SKM-1 treated with dmso at 0.1 percent for 144 hours (cell line): ENCODE measurements at regions not wholly inside any gene's neighbourhood (a gene's known extent, or its start where the extent isn't known, plus 50 kb on each side); places are given as distances from the start of the nearest gene placed in this dataset.

ENCODE experiments used
- DNase-seq: peaks from one replicate; lab custom pipeline; 2025; ENCODE audit not compliant: unreplicated experiment; lab: John Stamatoyannopoulos, UW

DNA sequence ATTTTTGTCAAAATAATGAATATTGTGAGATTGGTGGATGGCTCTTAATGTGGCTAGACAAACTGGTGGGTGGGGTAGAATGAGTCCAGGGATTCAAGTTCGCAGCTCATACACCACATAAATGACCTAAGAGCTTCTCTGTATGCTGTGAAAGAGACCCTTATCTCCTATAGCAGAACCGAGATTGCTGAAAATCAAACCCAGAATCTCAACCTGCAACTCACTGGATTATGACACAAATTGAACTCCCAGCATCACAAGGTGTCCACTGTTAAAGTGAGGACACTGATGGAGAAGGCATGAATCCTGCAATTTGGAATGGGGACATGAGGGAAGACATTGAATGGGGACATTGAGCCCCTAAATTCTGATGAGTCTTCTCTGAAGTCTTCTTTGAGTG is 51.3 kb upstream of the CNKSR3 start:
- DNase-seq, result no peak

DNA sequence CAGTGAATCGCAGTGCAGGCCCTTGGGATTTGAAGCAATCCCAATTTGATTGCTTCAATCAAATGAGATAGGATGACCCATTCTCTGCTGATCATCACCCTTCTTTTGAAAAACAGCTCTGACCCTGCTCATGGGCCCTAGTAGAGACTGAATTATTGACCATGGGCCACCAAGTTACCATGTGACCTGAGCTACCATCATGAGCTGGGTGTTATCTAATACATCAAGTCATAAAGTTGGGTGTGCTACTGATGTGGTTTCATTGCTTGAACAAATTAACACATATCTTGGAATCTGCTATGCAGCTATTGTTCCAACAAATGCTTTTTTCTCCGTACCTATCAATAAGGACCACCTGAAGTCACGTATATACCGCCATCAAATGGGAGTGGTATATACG is 54.8 kb upstream of the CNKSR3 start:
- no peak for DNase-seq

DNA sequence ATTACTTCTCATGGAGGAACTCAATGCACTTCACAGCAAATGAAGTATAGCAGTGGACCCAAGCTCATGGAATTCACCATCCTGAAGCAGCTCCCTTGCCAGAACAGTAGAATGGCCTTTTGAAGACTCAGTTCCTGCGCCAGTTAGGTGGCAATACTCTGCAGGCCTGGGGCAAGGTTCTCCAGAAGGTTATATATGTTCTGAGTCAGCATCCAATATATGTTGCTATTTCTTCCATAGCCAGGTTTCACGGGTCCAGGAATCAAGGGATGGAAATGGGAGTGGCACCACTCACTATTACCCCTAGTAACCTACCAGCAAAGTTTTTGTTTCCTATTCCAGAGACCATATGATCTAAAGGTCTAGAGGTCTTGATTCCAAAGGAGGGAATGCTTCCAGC is 56.4 kb upstream of the CNKSR3 start:
- DNase-seq, result no peak

DNA sequence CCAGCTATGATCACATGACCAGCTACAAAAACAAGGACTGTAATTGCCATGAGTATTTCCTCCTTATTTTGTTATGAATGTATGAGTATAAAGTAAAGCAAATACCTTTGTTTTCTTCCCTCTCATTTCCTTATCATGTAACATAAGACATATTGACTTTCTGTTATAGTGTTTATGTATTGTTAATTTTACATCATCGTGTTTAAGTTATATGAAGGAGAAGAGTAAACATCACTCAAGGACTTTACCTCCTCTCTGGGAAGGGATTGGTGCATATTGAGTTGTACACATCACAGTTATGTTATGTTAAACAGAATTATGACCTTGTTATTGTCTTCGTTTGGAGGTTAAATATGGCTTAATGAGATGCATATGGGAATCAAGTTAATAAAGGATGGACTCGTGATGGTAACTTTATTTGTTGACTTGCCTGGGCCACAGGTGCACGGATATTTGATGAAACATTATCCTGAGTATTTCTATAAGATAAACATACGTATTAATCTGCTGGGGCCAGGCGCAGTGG is 57.3 kb upstream of the CNKSR3 start:
- DNase-seq, result no peak

DNA sequence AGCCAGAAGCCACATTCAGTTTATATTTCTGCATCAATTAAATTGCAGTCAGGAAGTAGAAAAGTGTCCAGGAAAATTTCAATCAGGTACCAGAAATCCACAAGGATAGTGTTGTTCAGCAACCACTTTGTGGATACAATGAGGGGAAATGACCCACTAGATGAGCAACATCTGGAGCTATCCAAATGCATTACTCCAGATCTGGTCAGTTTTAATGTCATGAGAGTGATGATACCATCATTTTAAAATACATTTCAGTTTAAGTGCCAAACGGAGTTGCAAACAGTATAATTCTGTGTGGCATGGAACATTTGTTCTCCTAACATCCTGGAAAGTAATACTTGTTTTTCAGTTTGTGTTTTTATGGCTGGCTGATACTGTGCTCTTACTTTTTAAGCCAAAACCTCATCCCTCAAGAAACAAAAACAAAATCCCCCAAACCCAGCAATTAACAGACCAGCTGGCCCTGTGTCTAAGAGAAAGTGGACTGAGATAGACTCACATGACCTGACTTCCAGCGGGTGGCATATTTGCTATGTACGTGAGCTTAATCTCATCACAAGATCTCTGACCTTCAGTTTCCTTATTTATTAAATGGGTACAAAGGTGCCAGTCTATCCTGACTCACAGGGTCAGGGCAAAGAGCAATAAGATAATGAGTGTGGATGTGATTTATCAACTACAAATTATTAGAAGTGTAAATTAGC is 58.8 kb upstream of the CNKSR3 start:
- DNase-seq, result no peak

DNA sequence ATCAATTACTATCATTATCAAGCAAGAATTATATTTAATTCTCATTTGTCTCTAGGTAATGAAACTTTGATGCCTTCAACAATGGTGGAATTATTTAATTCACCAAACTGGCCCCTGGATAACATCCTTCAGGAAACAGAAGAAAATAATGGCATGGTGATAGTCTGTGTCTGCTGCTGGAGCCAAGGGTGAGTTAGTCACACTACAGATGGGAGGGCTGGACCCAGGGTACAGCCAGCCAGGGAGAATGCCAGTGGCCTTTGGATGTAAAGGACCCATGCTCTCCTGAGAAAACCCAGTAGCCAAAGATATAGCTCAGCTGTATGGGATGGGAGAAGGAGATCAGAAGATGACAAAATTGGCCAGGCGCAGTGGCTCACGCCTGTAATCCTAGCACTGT is 60.0 kb upstream of the CNKSR3 start:
- DNase-seq, result no peak

DNA sequence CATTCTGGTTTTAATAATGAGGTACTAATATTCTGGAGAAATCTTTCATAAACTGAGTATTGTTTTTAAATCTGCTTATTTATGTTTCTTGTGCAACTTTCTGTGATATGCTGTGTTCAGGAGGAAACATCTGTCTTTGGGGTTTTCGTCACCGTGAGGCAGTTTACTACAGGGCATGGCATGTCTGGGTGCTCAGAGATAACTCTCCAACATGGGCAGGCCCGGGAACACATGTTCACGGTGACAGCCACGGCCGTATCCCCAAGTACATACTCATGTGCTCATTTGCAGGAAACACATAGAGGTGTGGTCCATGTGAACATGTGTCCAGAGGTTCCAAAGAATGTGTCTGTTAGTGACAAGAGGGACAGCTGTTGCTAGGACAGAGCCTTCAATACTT is 62.1 kb upstream of the CNKSR3 start:
- DNase-seq, result no peak

DNA sequence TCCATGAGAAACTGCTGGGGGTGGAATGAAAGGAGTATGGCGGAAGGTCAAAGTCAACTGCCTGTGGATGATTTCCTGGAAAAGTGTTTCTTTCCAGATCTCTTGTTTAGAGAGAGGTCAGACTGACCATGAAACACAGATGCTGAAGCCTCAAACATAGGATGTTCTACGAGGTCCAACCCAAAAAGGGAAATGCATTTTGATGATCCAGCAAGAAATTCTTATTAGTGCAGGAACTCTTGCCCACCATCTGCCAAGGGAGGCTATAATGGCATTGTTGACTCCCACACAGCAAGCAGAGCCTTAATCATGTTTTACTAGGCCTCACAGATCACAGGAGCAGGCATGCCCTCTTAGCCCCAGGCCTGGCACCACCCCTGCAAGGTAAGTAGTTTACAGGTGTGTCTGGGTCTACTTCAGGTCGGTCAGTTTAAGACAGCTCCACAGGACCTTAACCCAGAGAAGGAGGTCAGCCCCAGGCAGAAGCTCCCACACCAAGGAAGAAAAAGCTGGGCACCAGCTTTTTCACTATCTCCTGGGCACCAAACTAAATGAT is 67.6 kb upstream of the CNKSR3 start:
- no peak for DNase-seq

DNA sequence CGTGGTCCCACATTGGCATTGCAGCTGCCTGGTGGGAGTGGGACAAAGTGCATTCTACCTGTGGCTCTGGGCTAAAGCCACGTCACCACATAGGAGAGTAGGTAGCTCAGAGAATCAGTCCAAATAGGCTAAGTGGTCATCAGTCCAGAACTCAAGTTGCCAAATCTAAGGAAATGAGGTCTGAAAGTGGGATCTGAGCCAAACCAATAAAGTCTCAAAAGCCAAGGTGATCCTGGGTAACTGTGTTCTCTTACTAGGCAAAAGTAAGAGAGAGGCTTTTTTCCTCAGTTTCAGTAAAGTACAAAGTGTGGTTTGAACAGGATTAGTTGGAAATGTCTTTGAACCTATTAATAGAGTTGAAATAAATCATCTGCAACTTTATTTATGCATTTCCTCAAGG is 68.6 kb upstream of the CNKSR3 start:
- no peak for DNase-seq

DNA sequence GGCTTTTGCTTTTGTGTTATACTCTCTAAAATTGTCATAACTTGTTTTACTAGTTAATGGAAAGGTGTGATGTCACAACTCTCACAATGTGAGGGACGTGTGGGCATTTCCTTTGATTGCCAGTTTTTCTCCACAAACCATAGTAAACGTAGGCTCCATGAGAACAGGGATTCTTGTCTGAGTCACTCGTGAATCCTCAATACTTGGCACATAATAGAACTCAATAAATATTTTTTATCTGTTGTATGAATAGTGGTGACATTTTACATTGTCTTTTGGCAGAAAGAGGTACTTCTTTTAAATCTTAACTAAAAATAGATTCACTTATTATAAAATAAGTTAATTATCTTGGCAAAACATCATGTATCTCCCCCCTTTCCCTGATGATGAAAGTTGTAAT is 69.0 kb upstream of the CNKSR3 start:
- DNase-seq, result no peak

DNA sequence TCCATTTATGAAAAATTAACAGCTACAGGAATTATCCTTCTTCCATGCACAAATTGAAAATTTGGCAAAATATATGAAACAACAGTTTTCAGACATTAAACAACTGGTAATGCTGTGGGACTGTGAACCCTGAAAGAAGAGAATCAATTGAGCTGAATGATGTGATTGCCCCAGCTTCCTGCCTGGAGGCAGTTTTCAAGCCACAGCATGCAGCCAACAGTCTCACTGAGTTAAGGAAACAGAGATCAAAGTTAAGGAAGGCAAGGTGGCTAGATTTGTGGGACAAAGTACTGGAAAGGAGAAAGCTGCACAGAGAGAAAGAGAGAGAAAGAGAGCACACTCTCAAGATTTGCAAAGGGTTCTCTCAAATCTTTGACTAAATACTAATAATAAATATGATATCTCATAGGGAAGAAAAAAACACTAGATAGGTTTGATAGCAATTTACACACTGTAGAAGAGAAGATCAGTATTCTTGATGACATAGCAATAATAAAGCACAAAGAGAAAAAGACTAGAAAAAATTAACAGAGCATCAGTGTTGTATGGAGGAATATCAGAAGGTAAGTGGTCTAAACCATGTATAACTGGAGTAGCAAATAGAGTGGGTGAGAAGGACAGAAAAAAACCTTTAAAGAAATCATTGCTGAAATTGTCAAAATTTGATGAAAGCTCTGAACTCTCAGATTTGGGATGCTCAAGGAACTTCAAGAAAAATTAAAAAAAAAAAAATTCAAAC is 70.1 kb upstream of the CNKSR3 start:
- DNase-seq, result no peak

DNA sequence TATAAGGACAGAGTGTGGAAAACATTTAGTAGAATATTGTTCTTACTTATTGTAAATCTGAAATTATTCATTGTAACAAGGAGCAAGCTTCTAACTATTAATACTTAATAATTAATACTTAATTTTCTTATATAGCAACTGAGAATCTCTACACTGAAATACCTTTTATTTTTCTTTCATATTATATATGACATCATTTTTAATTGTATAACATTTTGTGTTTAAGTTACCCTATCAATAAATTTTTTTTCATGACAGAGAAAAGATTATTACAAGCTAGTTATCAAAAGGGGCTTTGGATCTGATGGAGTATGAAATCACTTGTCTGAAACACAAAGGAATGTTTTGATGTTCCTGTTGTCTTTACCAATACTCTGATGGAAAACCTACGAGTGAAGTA is 72.2 kb upstream of the CNKSR3 start:
- DNase-seq, result no peak

DNA sequence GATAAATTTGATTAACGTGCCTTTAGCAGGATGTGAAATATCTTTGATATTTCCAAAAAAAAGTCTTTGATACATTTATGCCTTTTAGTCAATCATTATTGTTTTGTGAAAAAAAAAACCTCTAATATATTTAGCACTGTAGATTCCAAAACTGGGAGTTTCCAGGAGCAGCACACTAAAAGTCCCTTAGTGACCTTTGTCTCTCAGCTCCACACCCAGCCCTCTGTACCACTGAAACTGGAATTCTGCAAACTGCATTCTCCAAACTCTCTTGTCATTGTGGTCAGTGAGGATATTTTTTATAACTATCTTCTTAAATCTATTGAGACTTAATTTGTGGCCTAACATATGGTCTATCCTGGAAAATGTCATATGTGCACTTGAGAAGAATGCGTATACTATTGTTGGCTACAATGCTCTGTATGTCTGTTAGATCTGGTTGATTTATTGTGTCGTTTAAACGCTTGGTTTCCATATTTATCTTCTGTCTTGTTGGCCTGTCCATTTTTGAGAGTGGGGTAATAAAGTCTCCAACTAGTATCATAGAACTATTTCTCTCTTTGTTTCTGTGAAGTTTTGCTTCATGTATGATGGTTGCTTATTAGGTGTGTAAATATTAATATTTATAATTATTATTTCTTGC is 73.2 kb upstream of the CNKSR3 start:
- DNase-seq, result no peak

DNA sequence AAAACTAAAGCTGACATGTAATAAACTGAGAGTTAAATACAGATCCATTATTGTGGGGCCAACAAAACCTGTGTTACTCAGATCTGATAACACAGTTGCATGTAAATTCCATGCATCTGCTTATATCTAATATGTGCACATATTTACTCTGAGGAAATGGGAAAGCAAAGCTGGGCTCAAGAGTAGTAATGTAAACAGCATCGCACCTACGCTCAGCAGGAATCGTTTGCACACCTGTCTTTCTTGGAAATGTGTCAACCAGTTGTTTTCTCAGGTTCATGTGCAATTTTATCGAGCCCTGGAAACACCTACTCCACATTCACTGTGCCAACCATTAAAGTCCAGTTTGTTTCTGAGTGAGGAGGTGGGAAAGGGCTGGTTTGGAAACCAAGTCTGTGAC is 80.3 kb upstream of the CNKSR3 start:
- DNase-seq, result no peak

DNA sequence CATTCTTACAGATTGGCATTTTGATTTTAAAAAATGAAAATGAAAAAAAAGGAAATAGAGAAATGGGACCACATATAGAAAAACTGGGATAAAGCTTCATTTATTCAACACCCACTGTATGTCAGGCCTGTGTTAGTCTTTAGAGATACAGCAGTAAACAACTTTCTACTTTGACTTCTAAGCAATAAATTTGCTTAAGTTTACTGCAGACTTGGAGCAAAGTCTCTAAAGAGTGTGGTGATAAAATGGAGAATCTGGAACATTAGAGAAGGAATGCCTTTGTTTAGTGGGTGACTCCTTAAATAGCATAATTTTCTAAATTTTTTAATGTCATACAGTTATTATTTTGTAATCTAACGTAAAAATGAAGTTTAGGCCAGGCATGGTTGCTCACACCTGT is 80.7 kb upstream of the CNKSR3 start:
- no peak for DNase-seq

DNA sequence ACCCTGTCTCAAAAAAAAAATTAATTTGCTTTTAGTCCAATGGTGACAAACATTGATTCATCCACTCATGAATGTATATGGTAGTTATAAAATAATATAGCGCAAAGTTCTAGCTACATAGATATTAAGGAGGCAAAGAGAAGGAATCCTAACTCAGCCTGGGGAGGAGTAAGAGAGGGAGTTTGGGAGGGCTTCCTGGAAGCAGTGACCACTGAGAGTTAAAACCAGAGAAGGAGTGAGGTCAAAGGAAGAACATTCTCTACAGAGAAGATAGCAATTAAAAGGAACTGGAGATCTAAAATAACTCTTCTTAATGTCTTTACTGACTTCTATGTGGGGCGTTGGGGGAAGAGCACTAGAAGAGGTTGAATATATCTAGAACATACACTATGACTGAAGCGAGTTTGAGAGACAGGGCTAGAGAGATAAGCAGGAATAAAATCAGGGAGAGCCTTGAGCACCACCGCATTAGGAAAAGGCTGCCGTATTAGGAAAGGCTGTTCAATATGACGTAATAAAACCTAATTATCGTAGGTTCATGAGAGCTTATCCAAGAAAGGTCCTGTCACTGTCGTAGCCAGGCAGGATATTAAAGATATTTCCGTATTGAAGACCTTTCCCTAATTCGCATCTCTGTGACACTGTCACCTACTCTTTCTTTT is 81.8 kb upstream of the CNKSR3 start:
- DNase-seq, result no peak

DNA sequence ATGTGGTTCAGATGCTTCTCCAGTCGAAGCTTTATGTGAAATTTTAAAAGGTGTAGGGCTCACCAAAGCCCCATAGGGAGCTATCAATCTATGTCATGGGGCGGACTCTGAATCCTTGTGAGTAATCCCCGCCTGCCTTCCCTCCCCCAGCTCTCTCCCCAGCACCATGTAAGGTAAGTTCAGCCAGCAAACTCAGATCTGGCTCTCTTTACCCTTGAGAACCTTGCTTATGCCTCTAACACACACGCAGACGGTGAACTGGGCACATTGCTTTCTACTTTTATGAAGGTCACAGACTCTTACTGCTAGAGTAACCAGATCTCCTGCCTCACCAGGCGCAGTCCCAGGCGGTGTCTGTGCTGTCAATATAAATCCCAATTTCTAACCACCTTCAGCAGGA is 82.6 kb upstream of the CNKSR3 start:
- no peak for DNase-seq

DNA sequence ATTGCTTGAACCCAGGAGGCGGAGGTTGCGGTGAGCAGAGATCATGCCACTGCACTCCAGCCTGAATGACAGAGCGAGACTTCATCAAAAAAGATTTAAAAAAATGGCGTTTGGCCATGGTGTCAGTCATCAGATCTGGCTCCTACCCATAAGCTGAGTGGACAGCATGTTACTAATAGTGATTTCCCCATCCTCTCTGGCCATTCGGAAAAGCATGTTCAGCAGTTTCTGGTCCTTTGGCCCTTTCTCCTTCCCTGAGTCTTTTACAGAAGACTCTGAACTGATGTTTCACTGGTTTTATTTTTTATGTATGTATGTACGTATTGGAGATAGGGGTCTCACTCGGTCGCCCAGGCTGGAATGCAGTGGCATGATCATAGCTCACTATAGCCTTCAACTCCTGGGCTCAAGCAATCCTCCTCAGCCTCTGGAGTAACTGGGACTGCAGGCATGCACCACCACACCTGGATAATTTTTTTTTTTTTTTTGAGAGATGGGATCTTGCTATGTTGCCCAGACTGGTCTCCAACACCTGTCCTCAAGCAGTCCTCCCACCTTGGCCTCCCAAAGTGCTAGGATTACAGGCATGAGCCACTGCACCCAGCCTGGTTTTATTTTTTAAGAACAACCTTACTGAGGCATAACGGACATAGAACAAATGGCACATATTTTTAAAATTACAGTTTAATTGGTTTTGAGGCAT is 84.2 kb upstream of the CNKSR3 start:
- DNase-seq, result no peak

DNA sequence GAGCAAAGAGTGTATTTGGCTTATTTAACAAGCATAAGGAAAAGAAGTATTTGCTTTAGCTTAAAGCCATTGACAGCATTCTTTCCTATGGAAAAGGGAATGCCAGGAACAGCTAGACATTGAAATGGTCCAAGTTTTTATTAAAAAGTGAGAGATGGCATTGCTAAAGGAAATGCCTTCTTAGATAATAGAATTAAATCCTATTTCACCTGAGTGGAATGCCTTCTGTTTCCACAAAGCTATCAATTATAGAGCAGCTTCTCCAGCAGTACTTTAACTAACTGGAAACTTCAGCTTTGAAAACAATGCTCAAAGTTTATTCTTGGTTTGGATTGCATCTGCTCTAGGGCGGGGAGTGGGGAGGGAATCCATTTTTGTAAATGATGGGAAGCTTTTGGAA is 85.1 kb upstream of the CNKSR3 start:
- no peak for DNase-seq

DNA sequence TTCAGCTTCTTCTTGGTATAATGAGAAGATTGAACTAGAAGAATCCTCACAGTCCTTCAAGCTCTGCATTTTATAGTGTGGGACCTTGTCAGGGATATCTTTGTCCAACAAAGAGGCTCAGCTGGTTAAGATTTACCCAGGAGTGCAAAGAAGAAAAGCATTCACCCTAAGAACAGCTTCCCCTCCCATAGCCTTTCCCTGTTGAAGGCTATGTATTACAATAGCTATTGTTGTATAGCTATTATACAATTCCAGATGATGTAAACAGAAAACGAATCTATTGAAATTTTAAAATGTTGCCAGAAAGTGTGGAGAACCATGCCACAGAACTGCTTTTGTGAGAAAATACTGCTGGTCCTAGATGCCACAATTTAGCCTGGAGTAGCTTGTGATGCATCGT is 85.5 kb upstream of the CNKSR3 start:
- DNase-seq, result no peak

DNA sequence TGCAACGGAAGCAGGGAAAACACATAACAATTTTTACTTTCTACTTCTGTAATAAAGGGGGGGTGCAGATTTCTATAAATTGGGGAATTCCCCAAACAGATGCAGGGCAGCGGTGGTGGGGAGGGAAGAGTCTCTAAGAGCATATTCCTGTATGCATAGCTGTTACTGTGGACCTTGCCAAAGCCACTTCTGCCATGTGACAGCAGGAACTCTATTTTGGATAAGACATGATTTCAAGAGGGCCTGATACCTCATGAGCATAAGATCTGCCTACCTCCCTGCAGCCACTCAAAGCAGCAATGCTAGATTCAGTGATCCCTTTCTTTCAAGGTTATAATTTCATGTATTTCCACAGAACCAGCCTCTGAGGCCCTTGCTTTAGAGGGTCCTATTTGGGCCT is 86.2 kb upstream of the CNKSR3 start:
- no peak for DNase-seq
